Activated CD4-positive, alpha-beta memory T cell treated with anti-CD3 and anti-CD28 coated beads for 36 hours (primary cell): ENCODE measurements at regions not wholly inside any gene's neighbourhood (a gene's known extent, or its start where the extent isn't known, plus 50 kb on each side); places are given as distances from the start of the nearest gene placed in this dataset.
"Not testable (repeated sequence)": the region's sequence is repeated elsewhere in the genome, so short reads cannot be mapped to it uniquely, and the experiment has no call there.

Source experiments
- CTCF ChIA-PET: fragments of 350-600 bp; sonication (Branson Sonifier 250); formaldehyde crosslinking; loops from one replicate; lab custom pipeline; 2021; ENCODE audit warnings: antibody characterized with exemption, inconsistent platforms; lab: Charles Lee
- POLR2A ChIA-PET: fragments of 350-600 bp; sonication (Branson Sonifier 250); formaldehyde crosslinking; loops from one replicate; lab custom pipeline; 2021; ENCODE audit warnings: antibody characterized with exemption; lab: Charles Lee
- DNase-seq: peaks from one replicate; pipeline ENCODE4 v3.0.0-alpha.2; 2020
- H3K27ac Mint-ChIP-seq: one replicate; pipeline ENCODE4 v1.8.0; 2021; ENCODE audit warnings: mixed read lengths
- H3K27me3 Mint-ChIP-seq: one replicate; pipeline ENCODE4 v1.8.0; 2021; ENCODE audit warnings: mixed read lengths
- H3K36me3 Mint-ChIP-seq: one replicate; pipeline ENCODE4 v1.8.0; 2021; ENCODE audit warnings: mixed read lengths
- H3K4me1 Mint-ChIP-seq: one replicate; pipeline ENCODE4 v1.8.0; 2021; ENCODE audit warnings: low read depth, mixed read lengths
- H3K4me3 Mint-ChIP-seq: one replicate; pipeline ENCODE4 v1.8.0; 2021; ENCODE audit warnings: mild to moderate bottlenecking, mixed read lengths
- H3K9me3 Mint-ChIP-seq: one replicate; pipeline ENCODE4 v1.8.0; 2021; ENCODE audit warnings: mixed read lengths
- intact Hi-C: fragments of 100-400 bp; cut with micrococcal nuclease; formaldehyde crosslinking; loops from one replicate; pipeline ENCODE4 v1.15.1; 2023

DNA sequence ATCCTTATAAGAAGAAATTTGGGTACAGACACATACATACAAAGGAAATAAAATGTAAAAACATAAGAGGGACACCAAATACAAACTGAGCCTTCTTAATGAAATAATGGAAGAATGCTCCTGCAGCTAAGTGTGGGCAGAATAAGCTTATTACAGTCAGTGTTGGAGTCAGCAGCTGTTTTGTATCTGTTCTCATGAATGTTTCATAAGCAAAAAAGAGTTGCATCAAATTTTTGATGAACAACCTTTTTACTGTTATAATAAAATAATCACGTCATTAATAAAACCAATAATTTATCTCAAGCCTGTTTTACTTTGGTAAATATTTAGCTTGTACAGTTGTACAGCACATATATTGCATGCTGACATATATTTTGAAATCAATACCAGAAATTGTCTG, 545.6 kb downstream of the LRRC70 start:
- Mint-ChIP-seq H3K9me3 (no peaks in the 10 kb centered on the region), H3K4me1 (no peaks in the 10 kb centered on the region), H3K4me3 (no peak overlapping the region), H3K27me3 (peaks cover 1% of the 10 kb centered on the region), H3K27ac (no peak overlapping the region), H3K36me3 (no peaks in the 10 kb centered on the region)
- POLR2A ChIA-PET: no interaction called here
- intact Hi-C loops: no loop called here
- DNase-seq: no peak
- CTCF ChIA-PET: no interaction called here

DNA sequence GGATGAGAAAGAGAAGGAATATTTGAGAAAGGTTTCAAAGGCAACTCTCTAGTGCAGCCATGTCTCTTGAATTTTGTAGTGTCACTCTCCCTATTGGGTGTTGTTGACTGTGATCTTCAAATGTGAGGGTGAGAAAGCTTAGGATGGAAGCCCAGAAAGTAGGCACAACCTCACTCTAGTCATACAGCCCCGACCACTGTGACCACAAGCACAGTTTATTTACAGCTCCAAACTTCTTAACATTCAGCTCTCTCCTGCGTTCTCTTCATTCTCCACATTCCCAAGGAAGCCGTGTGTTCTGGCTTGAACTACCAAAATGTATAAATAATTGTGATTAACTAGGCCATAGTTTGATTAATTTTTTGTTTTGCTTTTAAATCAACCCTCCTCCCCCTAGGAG, 542.9 kb downstream of the LRRC70 start:
- H3K9me3 Mint-ChIP-seq: no peaks in the 10 kb centered on the region
- intact Hi-C loops: no loop called here
- no peak overlapping the region for H3K27ac Mint-ChIP-seq
- no peaks in the 10 kb centered on the region for H3K4me1 Mint-ChIP-seq
- no peak for DNase-seq
- peaks cover 1% of the 10 kb centered on the region for H3K27me3 Mint-ChIP-seq
- POLR2A ChIA-PET: no interaction called here
- no peak overlapping the region for H3K4me3 Mint-ChIP-seq
- H3K36me3 Mint-ChIP-seq: no peaks in the 10 kb centered on the region
- CTCF ChIA-PET: no interaction called here

- no peaks in the 10 kb centered on the region for H3K4me1 Mint-ChIP-seq
- no peaks in the 10 kb centered on the region for H3K36me3 Mint-ChIP-seq
- CTCF ChIA-PET: no interaction called here
- POLR2A ChIA-PET: no interaction called here
- H3K9me3 Mint-ChIP-seq: no peaks in the 10 kb centered on the region
- intact Hi-C loops: no loop called here
- peaks cover 1% of the 10 kb centered on the region for H3K27me3 Mint-ChIP-seq
- no peak for DNase-seq
- no peak overlapping the region for H3K27ac Mint-ChIP-seq
- H3K4me3 Mint-ChIP-seq: no peak overlapping the region
Observed at GRCh38 chr5:63118221-63118620, 539.6 kb downstream of the LRRC70 start.

- intact Hi-C loops: no loop called here
- POLR2A ChIA-PET: no interaction called here
- Mint-ChIP-seq H3K27ac (no peak overlapping the region), H3K27me3 (no peaks in the 10 kb centered on the region), H3K4me3 (no peak overlapping the region), H3K9me3 (no peaks in the 10 kb centered on the region), H3K4me1 (no peaks in the 10 kb centered on the region), H3K36me3 (no peaks in the 10 kb centered on the region)
- DNase-seq: no peak
- CTCF ChIA-PET: no interaction called here
Observed at GRCh38 chr5:63111891-63112290, 533.3 kb downstream of the LRRC70 start.

GRCh38 chr5:63101870-63102269, 523.3 kb downstream of the LRRC70 start:
- H3K36me3 Mint-ChIP-seq: no peaks in the 10 kb centered on the region
- intact Hi-C loops: no loop called here
- ChIA-PET POLR2A (no interaction called here), CTCF (no interaction called here)
- no peak for DNase-seq
- H3K27me3 Mint-ChIP-seq: no peaks in the 10 kb centered on the region
- no peaks in the 10 kb centered on the region for H3K4me1 Mint-ChIP-seq
- no peaks in the 10 kb centered on the region for H3K9me3 Mint-ChIP-seq
- H3K4me3 Mint-ChIP-seq: no peak overlapping the region
- no peak overlapping the region for H3K27ac Mint-ChIP-seq

GRCh38 chr5:63097286-63097685, 518.7 kb downstream of the LRRC70 start:
- ChIA-PET POLR2A (no interaction called here), CTCF (no interaction called here)
- no peak overlapping the region for H3K27ac Mint-ChIP-seq
- H3K4me1 Mint-ChIP-seq: no peaks in the 10 kb centered on the region
- no peaks in the 10 kb centered on the region for H3K9me3 Mint-ChIP-seq
- intact Hi-C loops: no loop called here
- H3K36me3 Mint-ChIP-seq: no peaks in the 10 kb centered on the region
- DNase-seq: no peak
- H3K4me3 Mint-ChIP-seq: no peak overlapping the region
- H3K27me3 Mint-ChIP-seq: no peaks in the 10 kb centered on the region

DNA sequence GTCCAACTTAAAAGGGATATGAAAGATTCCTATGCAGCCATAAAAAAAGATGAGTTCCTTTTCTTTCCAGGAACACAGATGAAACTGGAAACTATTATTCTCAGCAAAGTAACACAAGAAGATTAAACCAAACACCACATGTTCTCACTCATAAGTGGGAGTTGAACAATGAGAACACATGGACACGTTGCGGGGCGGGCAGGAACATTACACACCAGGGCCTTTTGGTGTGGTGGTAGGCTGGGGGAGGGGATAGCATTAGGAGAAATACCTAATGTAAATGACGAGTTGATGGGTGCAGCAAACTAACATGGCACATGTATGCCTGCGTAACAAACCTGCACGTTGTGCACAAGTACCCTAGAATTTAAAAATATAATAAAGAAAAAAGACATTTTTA, 516.1 kb downstream of the LRRC70 start:
- no peaks in the 10 kb centered on the region for H3K9me3 Mint-ChIP-seq
- no peak overlapping the region for H3K4me3 Mint-ChIP-seq
- ChIA-PET CTCF (no interaction called here), POLR2A (no interaction called here)
- H3K36me3 Mint-ChIP-seq: no peaks in the 10 kb centered on the region
- H3K4me1 Mint-ChIP-seq: no peaks in the 10 kb centered on the region
- intact Hi-C loops: no loop called here
- no peak for DNase-seq
- no peak overlapping the region for H3K27ac Mint-ChIP-seq
- H3K27me3 Mint-ChIP-seq: no peaks in the 10 kb centered on the region

GRCh38 chr5:63089147-63089546, 510.5 kb downstream of the LRRC70 start:
- no peaks in the 10 kb centered on the region for H3K36me3 Mint-ChIP-seq
- no peak for DNase-seq
- H3K27me3 Mint-ChIP-seq: no peaks in the 10 kb centered on the region
- H3K4me3 Mint-ChIP-seq: no peak overlapping the region
- POLR2A ChIA-PET: no interaction called here
- H3K9me3 Mint-ChIP-seq: no peaks in the 10 kb centered on the region
- H3K4me1 Mint-ChIP-seq: no peaks in the 10 kb centered on the region
- H3K27ac Mint-ChIP-seq: no peak overlapping the region
- intact Hi-C loops: no loop called here
- CTCF ChIA-PET: no interaction called here

- Mint-ChIP-seq H3K27ac (no peak overlapping the region), H3K9me3 (no peaks in the 10 kb centered on the region), H3K27me3 (no peaks in the 10 kb centered on the region), H3K36me3 (no peaks in the 10 kb centered on the region), H3K4me1 (no peaks in the 10 kb centered on the region), H3K4me3 (no peak overlapping the region)
- no peak for DNase-seq
- intact Hi-C loops: no loop called here
- POLR2A ChIA-PET: no interaction called here
- CTCF ChIA-PET: no interaction called here
Observed at GRCh38 chr5:63085561-63085960, 506.9 kb downstream of the LRRC70 start.

GRCh38 chr5:63083689-63084088, 505.1 kb downstream of the LRRC70 start:
- H3K9me3 Mint-ChIP-seq: not testable (repeated sequence)
- CTCF ChIA-PET: interaction anchor here (0.7 kb wide), 1 partner anchor 273 kb away, joined by 3 read pairs; no protein-coding TSS in a partner anchor

GRCh38 chr5:63081402-63081801, 502.8 kb downstream of the LRRC70 start:
- H3K4me3 Mint-ChIP-seq: no peak overlapping the region
- no peaks in the 10 kb centered on the region for H3K4me1 Mint-ChIP-seq
- no peaks in the 10 kb centered on the region for H3K36me3 Mint-ChIP-seq
- CTCF ChIA-PET: no interaction called here
- no peaks in the 10 kb centered on the region for H3K27me3 Mint-ChIP-seq
- peaks cover 3% of the 10 kb centered on the region for H3K9me3 Mint-ChIP-seq
- intact Hi-C loops: no loop called here
- POLR2A ChIA-PET: no interaction called here
- DNase-seq: no peak
- no peak overlapping the region for H3K27ac Mint-ChIP-seq

More at GRCh38 chr5:63083689-63084088, 505.1 kb downstream of the LRRC70 start:
- H3K4me3 Mint-ChIP-seq, H3K36me3 Mint-ChIP-seq, intact Hi-C loops, H3K27me3 Mint-ChIP-seq, H3K4me1 Mint-ChIP-seq, DNase-seq, H3K27ac Mint-ChIP-seq, POLR2A ChIA-PET: not testable (repeated sequence)

GRCh38 chr5:63070001-63070400, 491.4 kb downstream of the LRRC70 start:
- H3K9me3 Mint-ChIP-seq: no peaks in the 10 kb centered on the region
- CTCF ChIA-PET: no interaction called here
- H3K27ac Mint-ChIP-seq: no peak overlapping the region
- no peaks in the 10 kb centered on the region for H3K27me3 Mint-ChIP-seq
- POLR2A ChIA-PET: no interaction called here
- H3K4me3 Mint-ChIP-seq: no peak overlapping the region
- H3K4me1 Mint-ChIP-seq: no peaks in the 10 kb centered on the region
- DNase-seq: no peak
- intact Hi-C loops: no loop called here
- H3K36me3 Mint-ChIP-seq: no peaks in the 10 kb centered on the region

GRCh38 chr5:63055421-63055820, 476.8 kb downstream of the LRRC70 start:
- H3K27ac Mint-ChIP-seq: no peak overlapping the region
- no peaks in the 10 kb centered on the region for H3K9me3 Mint-ChIP-seq
- no peak overlapping the region for H3K4me3 Mint-ChIP-seq
- H3K27me3 Mint-ChIP-seq: no peaks in the 10 kb centered on the region
- H3K36me3 Mint-ChIP-seq: no peaks in the 10 kb centered on the region
- CTCF ChIA-PET: no interaction called here
- DNase-seq: no peak
- no peaks in the 10 kb centered on the region for H3K4me1 Mint-ChIP-seq
- POLR2A ChIA-PET: no interaction called here
- intact Hi-C loops: no loop called here
